Thyroid gland (tissue), 4 donors: ENCODE measurements at regions not wholly inside any gene's neighbourhood (a gene's known extent, or its start where the extent isn't known, plus 50 kb on each side); places are given as distances from the start of the nearest gene placed in this dataset.

ENCODE experiments used
- CTCF ChIP-seq, 6 experiments: fragments of 200-600 bp in 3 of 6; fragments of 450-650 bp in 3 of 6; sonication (generic) in 3 of 6; IDR thresholded peaks; one replicate each; pipeline ENCODE4 v1.5.1; 2016 to 2019; ENCODE audit warnings: antibody characterized with exemption in 6 of 6, mild to moderate bottlenecking in 2 of 6, inconsistent platforms in 1 of 6, moderate library complexity in 1 of 6
- POLR2A ChIP-seq, 2 donors: fragments of 450-650 bp; IDR thresholded peaks; one replicate each; pipeline ENCODE4 v1.6.1; 2017; ENCODE audit warnings: antibody characterized with exemption in 2 of 2, mild to moderate bottlenecking in 2 of 2, moderate library complexity in 1 of 2

- TF ChIP-seq CTCF (IDR thresholded peaks at IDR 0.05) = no peak
- no peak for TF ChIP-seq POLR2A (IDR thresholded peaks at IDR 0.05)
Observed at GRCh38 chr7:131800531-131800930, 244.1 kb upstream of the PODXL start.
